Testis (tissue), 2 donors: ENCODE measurements at regions not wholly inside any gene's neighbourhood (a gene's known extent, or its start where the extent isn't known, plus 50 kb on each side); places are given as distances from the start of the nearest gene placed in this dataset.
"Not testable (repeated sequence)": the region's sequence is repeated elsewhere in the genome, so short reads cannot be mapped to it uniquely, and the experiment has no call there.

Experiments used
- DNase-seq: peaks from one replicate; pipeline ENCODE4 v3.0.0-alpha.2; 2019
- H3K27ac ChIP-seq, 2 donors: fragments of 200-600 bp; sonication (generic); one replicate each; pipeline ENCODE4 v1.5.1; 2019
- H3K27me3 ChIP-seq: fragments of 200-600 bp; sonication (generic); one replicate; pipeline ENCODE4 v1.5.1; 2019
- H3K36me3 ChIP-seq: fragments of 200-600 bp; sonication (generic); one replicate; pipeline ENCODE4 v1.5.1; 2017; ENCODE audit warnings: low read depth; ENCODE audit errors: missing control alignments
- H3K4me1 ChIP-seq: fragments of 200-600 bp; sonication (generic); one replicate; pipeline ENCODE4 v1.5.1; 2019
- H3K4me3 ChIP-seq, 2 donors: fragments of 200-600 bp; sonication (generic); one replicate each; pipeline ENCODE4 v1.5.1; 2017 to 2019
- H3K9me3 ChIP-seq: fragments of 200-600 bp; sonication (generic); one replicate; pipeline ENCODE4 v1.5.1; 2017
- WGBS, 2 donors: methylation state at CpG; one replicate each; pipeline ENCODE4 v1.1.5; 2018; 5-methylcytosine and 5-hydroxymethylcytosine counted together
- intact Hi-C: fragments of 100-400 bp; cut with DNase I; formaldehyde crosslinking; loops from one replicate; pipeline ENCODE4 v1.15.1; 2023; ENCODE audit warnings: low total_unique reads

DNA sequence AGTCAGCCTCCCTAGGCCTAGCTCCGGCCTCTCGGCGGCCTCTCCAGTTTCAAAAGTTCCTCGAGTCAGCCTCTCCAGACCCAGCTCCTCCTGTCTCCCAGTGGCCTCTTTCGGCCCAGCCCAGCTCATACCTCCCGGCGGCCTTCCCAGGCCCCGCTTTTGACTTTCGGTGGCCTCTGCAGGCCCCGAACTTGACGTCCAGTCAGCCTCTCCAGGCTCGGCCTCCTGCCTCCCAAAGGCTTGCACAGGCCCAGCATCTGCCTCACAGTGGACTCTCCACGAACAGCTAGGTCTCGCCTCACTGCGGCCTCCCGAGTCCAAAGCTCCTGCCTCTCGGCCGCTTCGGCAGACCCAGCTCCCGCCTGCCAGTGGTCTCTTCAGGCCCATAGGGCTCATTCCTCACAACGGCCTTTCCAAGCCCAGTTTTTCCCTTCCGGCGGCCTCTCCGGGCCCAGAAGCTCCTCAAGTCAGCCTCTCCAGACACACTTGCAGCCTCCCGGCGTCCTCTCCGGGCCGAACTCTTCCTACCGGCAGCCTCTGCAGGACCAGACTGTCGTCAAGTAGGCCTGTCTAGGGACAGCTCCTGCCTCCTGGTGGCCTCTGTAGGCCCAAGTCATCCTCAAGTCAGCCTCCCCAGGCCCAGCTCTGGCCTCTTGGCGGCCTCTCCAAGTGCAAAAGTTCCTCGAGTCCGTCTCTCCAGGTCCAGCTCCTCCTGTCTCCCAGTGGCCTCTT is 249.9 kb upstream of the ZNF722 start:
- H3K36me3 ChIP-seq, H3K9me3 ChIP-seq, DNase-seq, H3K27me3 ChIP-seq, intact Hi-C loops, H3K4me1 ChIP-seq, H3K27ac ChIP-seq, H3K4me3 ChIP-seq: not testable (repeated sequence)
- WGBS, 2 donors: 88 to 91% methylated on average over 21 to 25 of the region's 33 CpGs

DNA sequence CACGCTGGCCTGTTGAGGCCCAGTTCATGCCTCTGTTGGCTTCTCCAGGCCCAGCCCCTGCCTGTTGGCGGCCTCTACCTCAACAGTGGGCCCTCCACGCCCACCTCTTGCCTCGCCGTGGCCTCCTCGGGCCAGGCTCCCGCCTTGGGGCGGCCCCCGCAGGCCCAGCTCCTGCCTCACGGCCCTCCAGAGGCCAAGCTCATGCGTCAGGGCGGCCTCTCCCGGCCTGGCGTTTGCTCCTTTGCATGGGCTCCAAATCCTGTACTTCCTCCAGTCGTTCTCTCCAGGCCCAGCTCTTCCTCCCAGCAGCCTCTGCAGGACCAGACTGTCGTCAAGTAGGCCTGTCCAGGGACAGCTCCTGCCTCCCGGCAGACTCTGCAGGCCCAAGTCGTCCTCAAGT is 246.2 kb upstream of the ZNF722 start:
- H3K4me1 ChIP-seq, H3K36me3 ChIP-seq, H3K4me3 ChIP-seq, H3K27me3 ChIP-seq, H3K27ac ChIP-seq, DNase-seq, H3K9me3 ChIP-seq, intact Hi-C loops: not testable (repeated sequence)
- WGBS, 2 donors: no CpG with 5 or more reads among the region's 18 CpGs

GRCh38 chr7:63753160-63753559 is 245.5 kb upstream of the ZNF722 start:
- H3K27me3 ChIP-seq, DNase-seq, H3K4me1 ChIP-seq, H3K4me3 ChIP-seq, H3K36me3 ChIP-seq, H3K9me3 ChIP-seq, intact Hi-C loops, H3K27ac ChIP-seq: not testable (repeated sequence)
- WGBS, 2 donors: no CpG with 5 or more reads among the region's 22 CpGs

GRCh38 chr7:63760202-63760601 is 238.4 kb upstream of the ZNF722 start:
- 94% methylated on average over 17 of the region's 29 CpGs; no CpG with 5 or more reads in 1 of the 2 donors for WGBS, 2 donors
- DNase-seq, H3K4me3 ChIP-seq, H3K27ac ChIP-seq, H3K36me3 ChIP-seq, H3K4me1 ChIP-seq, H3K27me3 ChIP-seq, intact Hi-C loops, H3K9me3 ChIP-seq: not testable (repeated sequence)

DNA sequence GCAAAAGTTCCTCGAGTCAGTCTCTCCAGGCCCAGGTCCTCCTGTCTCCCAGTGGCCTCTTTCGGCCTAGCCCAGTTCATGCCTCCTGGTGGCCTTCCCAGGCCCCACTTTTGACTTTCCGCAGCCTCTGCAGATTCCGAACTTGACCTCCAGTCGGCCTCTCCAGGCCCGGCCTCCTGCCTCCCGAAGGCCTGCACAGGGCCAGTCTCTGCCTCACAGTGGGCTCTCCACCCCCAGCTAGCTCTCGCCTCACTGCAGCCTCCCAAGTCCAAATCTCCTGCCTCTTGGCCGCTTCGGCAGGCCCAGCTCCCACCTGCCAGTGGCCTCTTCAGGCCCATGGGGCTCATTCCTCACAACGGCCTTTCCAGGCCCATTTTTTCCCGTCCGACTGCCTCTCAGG is 233.1 kb upstream of the ZNF722 start:
- H3K9me3 ChIP-seq, H3K27me3 ChIP-seq, H3K4me3 ChIP-seq, intact Hi-C loops, DNase-seq, H3K27ac ChIP-seq, H3K36me3 ChIP-seq, H3K4me1 ChIP-seq: not testable (repeated sequence)
- WGBS, 2 donors: 89 to 91% methylated on average over 10 to 13 of the region's 13 CpGs

DNA sequence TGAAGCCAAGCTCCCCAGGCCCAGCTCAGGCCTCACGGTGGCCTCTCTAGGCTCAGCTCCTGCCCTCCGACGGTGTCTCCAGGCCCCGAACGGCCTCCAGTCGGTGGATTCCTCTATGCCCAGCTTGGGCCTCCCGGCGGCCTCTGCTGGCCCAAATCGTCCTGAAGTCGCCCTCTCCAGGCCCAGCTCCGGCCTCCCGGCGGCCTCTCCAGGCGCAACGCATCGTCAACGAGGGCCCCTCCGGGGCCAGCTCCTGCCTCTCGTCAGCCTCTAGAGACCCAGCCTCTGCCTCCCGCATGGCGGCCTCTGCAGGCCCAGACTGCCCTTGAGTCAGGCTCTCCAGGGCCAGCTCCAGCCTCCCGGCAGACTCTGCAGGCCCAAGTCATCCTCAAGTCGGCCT is 232.5 kb upstream of the ZNF722 start:
- intact Hi-C loops, H3K27me3 ChIP-seq, DNase-seq, H3K36me3 ChIP-seq, H3K9me3 ChIP-seq, H3K4me3 ChIP-seq, H3K27ac ChIP-seq, H3K4me1 ChIP-seq: not testable (repeated sequence)
- WGBS, 2 donors: 93 to 95% methylated on average over 19 to 23 of the region's 23 CpGs

DNA sequence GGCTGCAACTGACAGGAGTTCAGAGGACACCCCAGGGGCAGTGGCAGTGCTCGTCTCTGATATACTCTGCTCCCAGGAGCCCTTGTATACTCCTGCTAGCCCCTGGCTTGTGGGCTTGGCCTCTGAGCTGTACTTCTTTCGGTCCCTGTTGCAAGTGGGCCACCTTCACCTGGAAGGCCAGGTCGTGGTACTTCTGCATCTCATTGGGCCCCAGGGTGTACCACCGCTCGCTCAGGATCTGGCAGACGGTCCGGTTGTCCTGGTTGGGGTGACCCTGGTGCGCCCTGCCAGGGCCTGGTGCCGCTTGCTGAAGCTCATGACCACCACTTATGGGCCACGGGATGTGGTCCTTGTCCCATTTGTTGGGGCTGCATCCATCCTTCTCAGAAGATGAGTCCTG is 228.5 kb upstream of the ZNF722 start:
- H3K4me1 ChIP-seq, H3K9me3 ChIP-seq, DNase-seq, H3K27ac ChIP-seq, H3K27me3 ChIP-seq, H3K36me3 ChIP-seq, H3K4me3 ChIP-seq, intact Hi-C loops: not testable (repeated sequence)
- WGBS, 2 donors: 67% methylated on average over 10 of the region's 10 CpGs; no CpG with 5 or more reads in 1 of the 2 donors

DNA sequence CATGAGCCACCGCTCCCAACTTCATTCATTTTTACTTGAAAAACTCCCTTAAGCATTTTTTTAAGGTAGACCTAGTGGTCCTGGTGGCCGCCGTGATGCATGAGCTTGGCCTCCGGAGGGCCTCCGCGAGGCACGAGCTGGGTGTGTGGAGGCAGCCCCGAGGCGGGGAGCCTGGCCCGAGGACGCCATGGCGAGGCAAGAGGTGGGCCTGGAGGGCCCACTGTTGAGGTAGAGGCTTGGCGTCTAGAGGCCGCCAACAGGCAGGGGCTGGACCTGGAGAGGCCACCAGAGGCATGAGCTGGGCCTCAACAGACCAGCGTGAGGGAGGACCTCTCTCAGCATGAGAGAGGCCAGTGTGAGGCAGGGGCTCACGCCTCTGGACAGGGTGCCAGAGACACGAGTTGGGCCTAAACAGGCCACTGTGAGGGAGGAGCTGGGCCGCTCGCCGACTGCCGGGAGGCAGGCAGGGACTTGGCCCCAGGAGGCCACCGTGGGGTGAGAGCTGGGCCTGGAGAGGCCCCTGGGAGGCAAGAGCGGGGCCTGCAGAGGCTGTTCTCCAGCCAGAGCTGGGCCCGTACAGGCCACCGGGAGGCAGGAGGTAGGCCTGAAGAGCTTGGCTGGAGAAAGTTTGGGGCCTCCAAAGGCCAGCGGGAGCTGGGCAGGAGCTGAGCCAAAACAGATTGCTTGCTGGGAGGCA is 227.1 kb upstream of the ZNF722 start:
- H3K36me3 ChIP-seq, DNase-seq, H3K4me3 ChIP-seq, intact Hi-C loops, H3K4me1 ChIP-seq, H3K9me3 ChIP-seq, H3K27me3 ChIP-seq, H3K27ac ChIP-seq: not testable (repeated sequence)
- 78 to 87% methylated on average over 15 to 23 of the region's 26 CpGs for WGBS, 2 donors
